Esophagus squamous epithelium (tissue), 4 donors: ENCODE measurements at regions not wholly inside any gene's neighbourhood (a gene's known extent, or its start where the extent isn't known, plus 50 kb on each side); places are given as distances from the start of the nearest gene placed in this dataset.

Source experiments
- POLR2A ChIP-seq, 4 donors: fragments of 450-650 bp; IDR thresholded peaks; one replicate each; pipeline ENCODE4 v1.6.1; 2017; ENCODE audit warnings: antibody characterized with exemption in 4 of 4, mild to moderate bottlenecking in 4 of 4, moderate library complexity in 3 of 4
- TF ChIP-seq, protein P1 (sequence below), 6 experiments: fragments of 450-650 bp in 4 of 6; fragments of 200-600 bp in 2 of 6; sonication (generic) in 2 of 6; IDR thresholded peaks; one replicate each; pipeline ENCODE4 v1.5.1; 2016 to 2019; ENCODE audit warnings: antibody characterized with exemption in 6 of 6, mild to moderate bottlenecking in 4 of 6, moderate library complexity in 4 of 6

DNA sequence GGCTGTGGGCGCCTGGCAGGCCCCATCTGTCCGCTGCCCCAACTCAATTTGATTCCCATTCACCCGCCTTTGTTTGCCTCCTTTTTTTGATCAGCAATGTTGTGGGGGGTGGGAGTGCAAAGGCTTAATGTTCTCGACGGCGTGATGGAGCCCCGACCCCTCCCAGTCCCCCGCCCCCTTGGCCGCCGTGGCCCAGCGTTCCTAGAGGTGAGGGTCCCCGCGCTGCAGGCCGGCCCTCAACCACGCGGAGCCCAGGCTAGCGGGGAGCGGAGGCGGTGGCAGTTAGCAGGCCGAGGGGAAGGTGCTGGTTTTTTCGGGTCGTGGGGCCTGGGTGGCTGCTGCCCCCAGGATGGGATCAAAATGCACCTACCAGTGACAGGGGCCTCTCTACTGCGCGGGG is 274.7 kb upstream of the SKOR2 start:
- TF ChIP-seq, protein P1, sequence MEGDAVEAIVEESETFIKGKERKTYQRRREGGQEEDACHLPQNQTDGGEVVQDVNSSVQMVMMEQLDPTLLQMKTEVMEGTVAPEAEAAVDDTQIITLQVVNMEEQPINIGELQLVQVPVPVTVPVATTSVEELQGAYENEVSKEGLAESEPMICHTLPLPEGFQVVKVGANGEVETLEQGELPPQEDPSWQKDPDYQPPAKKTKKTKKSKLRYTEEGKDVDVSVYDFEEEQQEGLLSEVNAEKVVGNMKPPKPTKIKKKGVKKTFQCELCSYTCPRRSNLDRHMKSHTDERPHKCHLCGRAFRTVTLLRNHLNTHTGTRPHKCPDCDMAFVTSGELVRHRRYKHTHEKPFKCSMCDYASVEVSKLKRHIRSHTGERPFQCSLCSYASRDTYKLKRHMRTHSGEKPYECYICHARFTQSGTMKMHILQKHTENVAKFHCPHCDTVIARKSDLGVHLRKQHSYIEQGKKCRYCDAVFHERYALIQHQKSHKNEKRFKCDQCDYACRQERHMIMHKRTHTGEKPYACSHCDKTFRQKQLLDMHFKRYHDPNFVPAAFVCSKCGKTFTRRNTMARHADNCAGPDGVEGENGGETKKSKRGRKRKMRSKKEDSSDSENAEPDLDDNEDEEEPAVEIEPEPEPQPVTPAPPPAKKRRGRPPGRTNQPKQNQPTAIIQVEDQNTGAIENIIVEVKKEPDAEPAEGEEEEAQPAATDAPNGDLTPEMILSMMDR (IDR thresholded peaks at IDR 0.05) = no peak
- TF ChIP-seq POLR2A (IDR thresholded peaks at IDR 0.05) = no peak
